Chondrocyte (in vitro differentiated cells): ENCODE measurements at regions not wholly inside any gene's neighbourhood (a gene's known extent, or its start where the extent isn't known, plus 50 kb on each side); places are given as distances from the start of the nearest gene placed in this dataset.

ENCODE experiments used
- DNase-seq: peaks from one replicate; pipeline ENCODE4 v3.0.0; 2021; ENCODE audit warnings: mixed read lengths, low spot score
- H3K27ac Mint-ChIP-seq: one replicate; pipeline ENCODE4 v1.8.0; 2021; ENCODE audit warnings: mild to moderate bottlenecking, moderate library complexity, mixed read lengths; ENCODE audit not compliant: unreplicated experiment
- H3K27me3 Mint-ChIP-seq: 2 replicates; pipeline ENCODE4 v1.8.0; 2021; ENCODE audit warnings: low read depth, mixed read lengths
- H3K36me3 Mint-ChIP-seq: 2 replicates; pipeline ENCODE4 v1.8.0; 2021; ENCODE audit warnings: low read depth, mixed read lengths
- H3K4me1 Mint-ChIP-seq: 2 replicates; pipeline ENCODE4 v1.8.0; 2021; ENCODE audit warnings: low read depth, mild to moderate bottlenecking, mixed read lengths
- H3K4me3 Mint-ChIP-seq: one replicate; pipeline ENCODE4 v1.8.0; 2021; ENCODE audit warnings: mild to moderate bottlenecking, moderate library complexity, mixed read lengths; ENCODE audit not compliant: unreplicated experiment
- H3K9me3 Mint-ChIP-seq: 2 replicates; pipeline ENCODE4 v1.8.0; 2021; ENCODE audit warnings: low read depth, mixed read lengths
- TF ChIP-seq, protein P1 (sequence below): fragments of 200-600 bp; sonication (generic); IDR thresholded peaks from 2 replicates; pipeline ENCODE4 v1.5.0; 2021; ENCODE audit warnings: antibody characterized with exemption, mild to moderate bottlenecking, moderate library complexity

DNA sequence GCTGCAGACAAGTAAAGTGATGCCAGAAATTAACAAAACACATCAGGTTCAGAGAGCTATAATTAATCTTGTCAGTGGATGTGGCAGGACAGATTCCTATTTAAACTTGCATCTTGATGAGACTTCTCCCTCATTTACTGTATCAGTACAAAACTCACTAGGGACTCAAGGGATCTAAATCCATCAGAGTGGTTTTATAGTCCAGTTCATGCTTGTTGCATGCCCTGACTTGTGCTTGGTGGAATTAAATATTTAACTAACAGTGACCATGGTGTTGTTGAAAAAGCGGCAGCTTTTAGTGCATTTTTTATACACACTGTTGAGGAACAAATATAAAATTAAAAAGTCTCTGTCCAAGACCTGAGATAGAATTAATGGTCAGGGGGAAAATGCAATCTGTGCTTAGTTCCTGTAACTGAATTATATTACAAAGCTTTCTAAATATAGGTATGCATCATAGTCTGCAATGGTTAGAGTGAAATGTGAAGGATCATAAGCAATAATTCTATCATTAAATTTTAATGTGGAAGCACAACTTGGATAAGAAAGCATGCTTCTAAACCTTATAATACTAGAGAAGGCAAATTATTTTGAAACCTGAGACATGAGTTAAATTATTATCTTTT is 1475.5 kb upstream of the TENM4 start:
- no peak for DNase-seq
- no peaks in the 10 kb centered on the region for H3K4me1 Mint-ChIP-seq
- no peak overlapping the region for H3K27ac Mint-ChIP-seq
- no peak overlapping the region for H3K4me3 Mint-ChIP-seq
- H3K36me3 Mint-ChIP-seq, result no peaks in the 10 kb centered on the region
- no peaks in the 10 kb centered on the region for H3K9me3 Mint-ChIP-seq
- TF ChIP-seq, protein P1, sequence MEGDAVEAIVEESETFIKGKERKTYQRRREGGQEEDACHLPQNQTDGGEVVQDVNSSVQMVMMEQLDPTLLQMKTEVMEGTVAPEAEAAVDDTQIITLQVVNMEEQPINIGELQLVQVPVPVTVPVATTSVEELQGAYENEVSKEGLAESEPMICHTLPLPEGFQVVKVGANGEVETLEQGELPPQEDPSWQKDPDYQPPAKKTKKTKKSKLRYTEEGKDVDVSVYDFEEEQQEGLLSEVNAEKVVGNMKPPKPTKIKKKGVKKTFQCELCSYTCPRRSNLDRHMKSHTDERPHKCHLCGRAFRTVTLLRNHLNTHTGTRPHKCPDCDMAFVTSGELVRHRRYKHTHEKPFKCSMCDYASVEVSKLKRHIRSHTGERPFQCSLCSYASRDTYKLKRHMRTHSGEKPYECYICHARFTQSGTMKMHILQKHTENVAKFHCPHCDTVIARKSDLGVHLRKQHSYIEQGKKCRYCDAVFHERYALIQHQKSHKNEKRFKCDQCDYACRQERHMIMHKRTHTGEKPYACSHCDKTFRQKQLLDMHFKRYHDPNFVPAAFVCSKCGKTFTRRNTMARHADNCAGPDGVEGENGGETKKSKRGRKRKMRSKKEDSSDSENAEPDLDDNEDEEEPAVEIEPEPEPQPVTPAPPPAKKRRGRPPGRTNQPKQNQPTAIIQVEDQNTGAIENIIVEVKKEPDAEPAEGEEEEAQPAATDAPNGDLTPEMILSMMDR, result no peak
- H3K27me3 Mint-ChIP-seq, result peaks cover 8% of the 10 kb centered on the region

DNA sequence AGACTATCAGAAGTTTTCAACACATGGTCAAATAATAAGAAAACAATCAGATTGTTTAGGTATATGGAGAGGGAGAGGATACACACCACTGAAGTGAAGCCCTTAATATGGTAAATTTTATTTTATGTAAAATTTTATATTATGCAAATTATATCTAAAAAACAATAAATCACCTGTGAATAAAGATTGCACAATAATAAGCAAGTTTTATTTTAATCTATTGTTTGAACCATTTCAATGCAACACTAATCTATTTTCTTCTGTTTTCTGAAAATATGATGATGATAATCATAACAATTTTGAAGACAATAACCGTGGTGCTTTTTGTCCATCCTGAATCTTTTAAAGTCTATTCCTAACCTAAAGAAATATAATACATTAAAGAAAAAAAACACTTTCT is 1473.5 kb upstream of the TENM4 start:
- Mint-ChIP-seq H3K36me3 (no peaks in the 10 kb centered on the region), H3K4me1 (no peaks in the 10 kb centered on the region), H3K9me3 (no peaks in the 10 kb centered on the region), H3K27ac (no peak overlapping the region), H3K27me3 (peaks cover 8% of the 10 kb centered on the region), H3K4me3 (no peak overlapping the region)
- TF ChIP-seq, protein P1, result no peak
- DNase-seq, result no peak

DNA sequence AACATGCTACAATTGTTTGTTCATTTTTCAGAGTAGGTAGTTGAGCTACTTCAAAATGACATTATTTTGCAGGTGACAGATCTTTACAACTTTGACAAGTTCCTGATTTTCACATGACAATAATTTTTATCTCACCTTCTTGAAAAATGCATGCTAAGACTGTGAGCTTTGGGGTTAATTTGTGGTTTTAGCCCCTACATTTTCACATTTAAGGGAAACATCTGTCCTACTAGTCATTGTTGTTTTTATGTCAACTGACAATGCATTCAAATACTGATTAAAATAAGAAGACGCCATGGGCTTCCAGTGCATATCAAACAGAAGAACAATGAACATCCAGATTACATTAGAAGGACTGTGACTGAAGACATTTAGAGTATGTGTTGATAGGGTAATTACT is 1470.8 kb upstream of the TENM4 start:
- Mint-ChIP-seq H3K27ac (no peak overlapping the region), H3K4me1 (no peaks in the 10 kb centered on the region), H3K36me3 (no peaks in the 10 kb centered on the region), H3K9me3 (no peaks in the 10 kb centered on the region), H3K4me3 (no peak overlapping the region), H3K27me3 (peaks cover 12% of the 10 kb centered on the region)
- TF ChIP-seq, protein P1, result no peak
- no peak for DNase-seq

DNA sequence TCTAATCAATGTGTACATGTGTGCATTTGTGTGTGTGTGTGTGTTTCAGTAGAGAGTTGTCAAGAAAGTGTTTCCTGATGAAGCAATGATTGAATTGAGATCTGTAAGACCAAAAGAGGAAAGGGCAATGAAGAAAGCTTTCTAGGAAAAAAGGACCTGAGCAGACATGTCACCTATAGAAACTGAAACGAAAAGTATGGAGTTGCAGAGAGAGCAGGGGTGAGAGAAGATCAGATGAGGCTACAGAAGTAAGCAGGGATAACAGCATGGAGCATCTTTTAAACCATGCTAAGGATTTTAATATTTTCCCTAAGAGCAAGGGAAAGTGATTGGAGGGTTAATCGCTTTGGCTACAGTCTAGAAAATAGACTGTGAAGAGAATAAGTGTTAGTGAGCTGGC is 1459.4 kb upstream of the TENM4 start:
- TF ChIP-seq, protein P1, result no peak
- H3K27ac Mint-ChIP-seq, result no peak overlapping the region
- no peaks in the 10 kb centered on the region for H3K4me1 Mint-ChIP-seq
- H3K4me3 Mint-ChIP-seq, result no peak overlapping the region
- no peaks in the 10 kb centered on the region for H3K36me3 Mint-ChIP-seq
- no peaks in the 10 kb centered on the region for H3K9me3 Mint-ChIP-seq
- peaks cover 3% of the 10 kb centered on the region for H3K27me3 Mint-ChIP-seq
- DNase-seq, result no peak

DNA sequence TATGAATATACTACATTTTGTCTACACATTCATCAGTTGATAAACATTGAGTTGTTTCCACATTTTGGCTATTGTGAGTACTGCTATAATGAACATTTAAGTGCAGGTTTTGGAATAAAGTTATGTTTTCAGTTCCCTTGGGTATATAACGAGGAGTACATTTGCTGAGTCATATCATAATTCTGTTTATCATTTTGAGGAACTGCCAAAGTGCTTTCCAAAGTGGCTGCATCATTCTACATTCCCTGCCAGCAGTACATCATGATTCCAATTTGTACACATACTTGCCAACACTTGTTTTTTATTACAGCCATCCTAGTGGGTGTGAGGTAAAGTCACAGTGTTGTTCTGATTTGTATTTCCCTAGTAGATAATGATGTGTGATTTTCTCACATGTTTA is 1458.6 kb upstream of the TENM4 start:
- Mint-ChIP-seq H3K9me3 (no peaks in the 10 kb centered on the region), H3K4me1 (no peaks in the 10 kb centered on the region), H3K36me3 (no peaks in the 10 kb centered on the region), H3K4me3 (no peak overlapping the region), H3K27ac (no peak overlapping the region), H3K27me3 (peaks cover 3% of the 10 kb centered on the region)
- DNase-seq, result no peak
- TF ChIP-seq, protein P1, result no peak
